Mesothelial cell of epicardium (in vitro differentiated cells): ENCODE measurements at regions not wholly inside any gene's neighbourhood (a gene's known extent, or its start where the extent isn't known, plus 50 kb on each side); places are given as distances from the start of the nearest gene placed in this dataset.

Experiments
- DNase-seq, 2 experiments: peaks; one replicate each; pipeline ENCODE4 v3.0.0; 2021; ENCODE audit warnings: low spot score in 2 of 2; ENCODE audit not compliant: unreplicated experiment in 2 of 2
- H3K27ac Mint-ChIP-seq: 2 replicates; pipeline ENCODE4 v1.8.0; 2021; ENCODE audit warnings: mixed read lengths
- H3K27me3 Mint-ChIP-seq: 2 replicates; pipeline ENCODE4 v1.8.0; 2021; ENCODE audit warnings: low read depth, mixed read lengths
- H3K36me3 Mint-ChIP-seq: 2 replicates; pipeline ENCODE4 v1.8.0; 2021; ENCODE audit warnings: mixed read lengths
- H3K4me1 Mint-ChIP-seq: 2 replicates; pipeline ENCODE4 v1.8.0; 2021; ENCODE audit warnings: mixed read lengths
- H3K4me3 Mint-ChIP-seq: 2 replicates; pipeline ENCODE4 v1.8.0; 2021; ENCODE audit warnings: mild to moderate bottlenecking, moderate library complexity, mixed read lengths
- H3K9me3 Mint-ChIP-seq: 2 replicates; pipeline ENCODE4 v1.8.0; 2021; ENCODE audit warnings: mixed read lengths
- TF ChIP-seq, protein P1 (sequence below): fragments of 200-600 bp; sonication (generic); IDR thresholded peaks from one replicate; pipeline ENCODE4 v1.5.0; 2021; ENCODE audit warnings: antibody characterized with exemption; ENCODE audit not compliant: unreplicated experiment

DNA sequence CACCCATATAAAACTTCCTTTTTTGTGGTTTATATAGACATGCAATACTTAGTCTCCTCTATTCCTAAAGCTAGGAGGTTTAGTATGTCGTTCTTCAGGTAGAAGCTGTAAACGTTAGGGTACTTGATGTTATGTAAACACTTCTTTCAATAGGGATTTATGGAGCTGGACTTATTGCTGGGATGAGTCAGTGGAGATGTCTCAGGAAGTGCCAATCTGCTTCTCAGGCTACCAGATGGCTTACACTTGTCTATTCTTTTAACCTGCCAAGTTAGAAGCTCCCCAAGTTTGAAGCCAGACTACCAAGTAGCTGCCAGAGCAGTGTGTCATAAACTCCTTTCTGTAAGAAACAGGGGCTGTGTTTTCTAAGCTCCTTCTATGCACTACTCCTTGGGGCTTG lies 756.5 kb upstream of the LRRTM1 start:
- H3K36me3 Mint-ChIP-seq = no peaks in the 10 kb centered on the region
- no peaks in the 10 kb centered on the region for H3K27me3 Mint-ChIP-seq
- TF ChIP-seq, protein P1, sequence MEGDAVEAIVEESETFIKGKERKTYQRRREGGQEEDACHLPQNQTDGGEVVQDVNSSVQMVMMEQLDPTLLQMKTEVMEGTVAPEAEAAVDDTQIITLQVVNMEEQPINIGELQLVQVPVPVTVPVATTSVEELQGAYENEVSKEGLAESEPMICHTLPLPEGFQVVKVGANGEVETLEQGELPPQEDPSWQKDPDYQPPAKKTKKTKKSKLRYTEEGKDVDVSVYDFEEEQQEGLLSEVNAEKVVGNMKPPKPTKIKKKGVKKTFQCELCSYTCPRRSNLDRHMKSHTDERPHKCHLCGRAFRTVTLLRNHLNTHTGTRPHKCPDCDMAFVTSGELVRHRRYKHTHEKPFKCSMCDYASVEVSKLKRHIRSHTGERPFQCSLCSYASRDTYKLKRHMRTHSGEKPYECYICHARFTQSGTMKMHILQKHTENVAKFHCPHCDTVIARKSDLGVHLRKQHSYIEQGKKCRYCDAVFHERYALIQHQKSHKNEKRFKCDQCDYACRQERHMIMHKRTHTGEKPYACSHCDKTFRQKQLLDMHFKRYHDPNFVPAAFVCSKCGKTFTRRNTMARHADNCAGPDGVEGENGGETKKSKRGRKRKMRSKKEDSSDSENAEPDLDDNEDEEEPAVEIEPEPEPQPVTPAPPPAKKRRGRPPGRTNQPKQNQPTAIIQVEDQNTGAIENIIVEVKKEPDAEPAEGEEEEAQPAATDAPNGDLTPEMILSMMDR = no peak
- H3K4me1 Mint-ChIP-seq = no peaks in the 10 kb centered on the region
- H3K27ac Mint-ChIP-seq = no peak overlapping the region
- H3K4me3 Mint-ChIP-seq = no peak overlapping the region
- no peak for DNase-seq
- H3K9me3 Mint-ChIP-seq = peaks cover 42% of the 10 kb centered on the region

DNA sequence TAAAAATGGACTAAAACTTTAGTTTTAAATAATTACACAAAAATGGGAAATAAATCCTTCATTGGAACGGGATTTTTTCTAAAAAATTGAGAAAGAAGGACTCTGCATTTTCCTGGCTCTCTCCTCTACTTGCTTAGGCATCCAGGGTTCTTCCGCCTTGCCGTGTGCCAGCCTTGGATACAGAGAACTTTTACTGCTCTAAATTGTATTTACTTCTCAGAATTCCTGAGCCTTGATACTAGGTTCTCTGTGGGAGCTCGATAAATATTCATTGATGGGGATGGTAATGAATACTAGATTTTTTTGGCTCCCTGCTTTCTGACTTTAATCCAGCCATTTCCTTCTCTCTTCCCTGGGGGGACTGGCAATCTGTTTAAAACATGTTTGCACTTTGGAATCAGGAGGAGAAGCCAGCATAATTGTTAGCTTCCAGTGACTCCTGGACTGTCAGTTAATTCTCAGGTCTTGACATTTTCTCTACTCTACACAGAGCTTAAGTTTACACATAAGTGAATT lies 746.1 kb upstream of the LRRTM1 start:
- DNase-seq = no peak
- Mint-ChIP-seq H3K4me1 (peaks cover 6% of the 10 kb centered on the region), H3K4me3 (no peak overlapping the region), H3K9me3 (no peaks in the 10 kb centered on the region), H3K27ac (no peak overlapping the region), H3K36me3 (no peaks in the 10 kb centered on the region), H3K27me3 (peaks cover 1% of the 10 kb centered on the region)
- TF ChIP-seq, protein P1 = no peak

DNA sequence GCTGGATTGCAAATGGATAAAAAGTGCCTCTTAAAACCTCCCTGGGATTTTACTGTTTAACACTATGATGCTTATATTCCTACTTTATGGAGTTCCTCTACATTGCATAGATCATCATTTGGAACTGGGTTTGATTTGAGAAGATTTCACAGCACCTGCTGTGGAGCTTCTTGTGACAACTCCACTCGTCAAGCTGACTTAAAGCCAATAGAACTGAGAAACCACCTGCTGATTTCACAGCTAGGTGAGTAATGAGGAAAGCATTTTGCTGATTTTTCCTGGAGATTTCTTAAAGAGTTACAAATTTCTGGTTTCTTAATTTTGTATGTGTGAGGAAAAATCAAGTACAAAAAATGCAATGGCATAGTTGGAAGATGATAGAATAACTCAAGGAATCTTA lies 739.1 kb upstream of the LRRTM1 start:
- no peaks in the 10 kb centered on the region for H3K9me3 Mint-ChIP-seq
- H3K27ac Mint-ChIP-seq = no peak overlapping the region

DNA sequence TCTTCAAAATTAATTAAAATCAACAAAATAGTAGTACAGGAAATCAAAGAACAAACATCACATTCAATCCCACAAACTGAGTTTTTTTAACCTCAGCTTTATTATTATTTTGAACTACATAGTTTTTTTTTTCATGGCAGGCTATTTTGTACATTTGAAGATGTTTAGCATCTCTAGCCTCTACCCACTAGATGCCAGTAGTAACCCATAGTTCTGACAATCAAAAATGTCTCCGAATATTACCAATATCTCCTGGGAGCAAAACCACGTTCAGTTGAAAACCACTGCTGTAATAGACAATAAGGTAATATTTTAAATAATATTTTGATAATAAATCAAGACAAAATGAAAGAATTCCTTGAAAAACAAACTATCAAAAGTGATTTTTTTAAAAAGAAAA lies 702.6 kb upstream of the LRRTM1 start:
- H3K9me3 Mint-ChIP-seq = peaks cover 36% of the 10 kb centered on the region
- no peak for DNase-seq
- TF ChIP-seq, protein P1 = no peak
- H3K4me3 Mint-ChIP-seq = no peak overlapping the region
- H3K27me3 Mint-ChIP-seq = no peaks in the 10 kb centered on the region
- H3K4me1 Mint-ChIP-seq = no peaks in the 10 kb centered on the region
- no peak overlapping the region for H3K27ac Mint-ChIP-seq
- no peaks in the 10 kb centered on the region for H3K36me3 Mint-ChIP-seq

More for the DNA sequence above, 739.1 kb upstream of the LRRTM1 start:
- peaks cover 1% of the 10 kb centered on the region for H3K27me3 Mint-ChIP-seq
- DNase-seq = no peak
- H3K4me1 Mint-ChIP-seq = no peaks in the 10 kb centered on the region
- H3K4me3 Mint-ChIP-seq = no peak overlapping the region
- TF ChIP-seq, protein P1 = no peak
- no peaks in the 10 kb centered on the region for H3K36me3 Mint-ChIP-seq

DNA sequence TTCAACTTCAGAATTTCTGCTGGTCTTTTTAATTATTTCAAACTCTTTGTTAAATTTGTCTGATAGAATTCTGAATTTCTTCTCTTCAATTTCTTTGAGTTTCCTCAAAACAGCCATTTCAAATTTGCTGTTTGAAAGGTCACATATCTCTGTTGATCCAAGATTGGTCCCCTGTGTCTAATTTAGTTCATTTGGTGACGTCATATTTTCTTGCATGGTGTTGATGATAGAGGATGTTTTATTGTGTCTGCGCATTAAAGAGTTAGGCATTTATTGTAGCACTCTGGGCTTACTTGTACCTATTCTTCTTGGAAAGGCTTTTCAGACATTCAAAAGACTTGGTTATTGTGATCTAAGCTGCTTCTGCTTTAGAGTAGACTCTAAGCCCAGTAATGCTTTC lies 698.4 kb upstream of the LRRTM1 start:
- H3K4me3 Mint-ChIP-seq = no peak overlapping the region
- H3K27me3 Mint-ChIP-seq = no peaks in the 10 kb centered on the region
- H3K27ac Mint-ChIP-seq = no peak overlapping the region
- H3K4me1 Mint-ChIP-seq = no peaks in the 10 kb centered on the region
- DNase-seq = no peak
- H3K36me3 Mint-ChIP-seq = no peaks in the 10 kb centered on the region
- H3K9me3 Mint-ChIP-seq = peaks cover 63% of the 10 kb centered on the region
- TF ChIP-seq, protein P1 = no peak

DNA sequence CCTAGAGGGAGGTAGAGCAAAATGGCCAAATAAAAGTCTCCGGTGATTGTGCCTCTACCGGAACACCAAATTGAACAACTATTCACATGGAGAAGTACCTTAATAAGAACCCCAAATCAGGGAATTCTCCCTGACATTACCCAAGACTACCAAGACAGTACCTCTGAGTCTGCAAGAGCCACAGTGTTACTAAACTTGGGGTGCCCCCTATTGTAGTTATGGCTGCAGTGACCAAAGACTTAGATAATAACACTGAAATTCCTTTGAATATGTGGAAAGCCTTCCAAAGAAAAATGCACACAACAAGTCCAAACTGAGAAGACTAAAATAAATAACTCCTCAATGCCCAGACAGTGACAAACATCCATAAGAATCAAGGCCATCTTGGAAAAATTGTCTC lies 682.9 kb upstream of the LRRTM1 start:
- Mint-ChIP-seq H3K9me3 (peaks cover 35% of the 10 kb centered on the region), H3K36me3 (no peaks in the 10 kb centered on the region), H3K27ac (no peak overlapping the region), H3K4me1 (no peaks in the 10 kb centered on the region), H3K27me3 (no peaks in the 10 kb centered on the region), H3K4me3 (no peak overlapping the region)
- TF ChIP-seq, protein P1 = no peak
- no peak for DNase-seq
